Mucosa of descending colon (tissue), 3 donors: ENCODE measurements at regions not wholly inside any gene's neighbourhood (a gene's known extent, or its start where the extent isn't known, plus 50 kb on each side); places are given as distances from the start of the nearest gene placed in this dataset.
A peak's percentile ranks its signal among the peaks of the same experiment; 100 is the strongest.

Experiments
- ATAC-seq: fragments of 200-7000 bp; cut with Tn5 transposase; one replicate; pipeline ENCODE4 v1.9.1; 2020; ENCODE audit warnings: mild to moderate bottlenecking, moderate library complexity
- DNase-seq, 3 donors: peaks; one replicate each; pipeline ENCODE4 v3.0.0-alpha.2; 2020
- H3K36me3 ChIP-seq: fragments of 200-600 bp; one replicate; pipeline ENCODE4 v1.8.0; 2021; ENCODE audit warnings: low read depth, mild to moderate bottlenecking
- H3K4me1 ChIP-seq: fragments of 200-600 bp; one replicate; pipeline ENCODE4 v1.8.0; 2021; ENCODE audit warnings: low read depth, mild to moderate bottlenecking
- H3K4me3 ChIP-seq: fragments of 200-600 bp; one replicate; pipeline ENCODE4 v1.8.0; 2021; ENCODE audit warnings: mild to moderate bottlenecking
- H3K9me3 ChIP-seq: fragments of 200-600 bp; one replicate; pipeline ENCODE4 v1.8.0; 2021; ENCODE audit warnings: mild to moderate bottlenecking
- CTCF ChIP-seq: fragments of 200-600 bp; IDR thresholded peaks from one replicate; pipeline ENCODE4 v1.8.0; 2022; ENCODE audit warnings: antibody characterized with exemption, mild to moderate bottlenecking
- intact Hi-C, 2 donors: fragments of 100-400 bp; cut with DNase I in 1 of 2; cut with micrococcal nuclease in 1 of 2; formaldehyde crosslinking; loops; one replicate each; pipeline versions ENCODE4 v1.11.0 to v1.11.1; 2022; cut with DNase I, micrococcal nuclease
- donor health status: DM: no; HTN: no; CAD: no; lungs with moderate emphysema.
- donor health status: DM: no; HTN: no; CAD: no.
- donor health status: DM: no; HTN: yes; CAD: no.

GRCh38 chr12:111211910-111212757 is 156.8 kb downstream of the PHETA1 start:
- Histone ChIP-seq H3K9me3 (no peaks in the 10 kb centered on the region), H3K4me3 (no peak overlapping the region), H3K4me1 (no peaks in the 10 kb centered on the region), H3K36me3 (no peaks in the 10 kb centered on the region)
- intact Hi-C loops: no loop called here
- ATAC-seq: no peak
- TF ChIP-seq CTCF: no peak
- DNase-seq: peak in 1 of 3 donors; percentile 2

GRCh38 chr12:111209811-111210210 is 159.1 kb downstream of the PHETA1 start:
- ATAC-seq: no peak
- no peak for DNase-seq
- Histone ChIP-seq H3K9me3 (no peaks in the 10 kb centered on the region), H3K36me3 (no peaks in the 10 kb centered on the region), H3K4me1 (no peaks in the 10 kb centered on the region), H3K4me3 (no peak overlapping the region)
- intact Hi-C loops: no loop called here
- no peak for TF ChIP-seq CTCF

GRCh38 chr12:111207761-111208160 is 161.1 kb downstream of the PHETA1 start:
- intact Hi-C loops: no loop called here
- no peak for ATAC-seq
- no peaks in the 10 kb centered on the region for H3K4me1 ChIP-seq
- no peak for DNase-seq
- no peaks in the 10 kb centered on the region for H3K9me3 ChIP-seq
- no peak overlapping the region for H3K4me3 ChIP-seq
- H3K36me3 ChIP-seq: no peaks in the 10 kb centered on the region
- TF ChIP-seq CTCF: no peak

GRCh38 chr12:111204788-111205241 is 164.1 kb downstream of the PHETA1 start:
- no peak for TF ChIP-seq CTCF
- H3K36me3 ChIP-seq: no peaks in the 10 kb centered on the region
- intact Hi-C loops: no loop called here
- H3K9me3 ChIP-seq: no peaks in the 10 kb centered on the region
- H3K4me1 ChIP-seq: no peaks in the 10 kb centered on the region
- no peak overlapping the region for H3K4me3 ChIP-seq
- no peak for ATAC-seq
- no peak for DNase-seq

GRCh38 chr12:111203969-111204368 is 164.9 kb downstream of the PHETA1 start:
- no peaks in the 10 kb centered on the region for H3K9me3 ChIP-seq
- ATAC-seq (no peak), DNase-seq (no peak)
- H3K36me3 ChIP-seq: no peaks in the 10 kb centered on the region
- H3K4me1 ChIP-seq: no peaks in the 10 kb centered on the region
- H3K4me3 ChIP-seq: no peak overlapping the region
- intact Hi-C loops: no loop called here
- no peak for TF ChIP-seq CTCF
